ENCODE measurements at regions not wholly inside any gene's neighbourhood (a gene's known extent, or its start where the extent isn't known, plus 50 kb on each side); places are given as distances from the start of the nearest gene placed in this dataset.
"Not testable (repeated sequence)": the region's sequence is repeated elsewhere in the genome, so short reads cannot be mapped to it uniquely, and the experiment has no call there.

DNA sequence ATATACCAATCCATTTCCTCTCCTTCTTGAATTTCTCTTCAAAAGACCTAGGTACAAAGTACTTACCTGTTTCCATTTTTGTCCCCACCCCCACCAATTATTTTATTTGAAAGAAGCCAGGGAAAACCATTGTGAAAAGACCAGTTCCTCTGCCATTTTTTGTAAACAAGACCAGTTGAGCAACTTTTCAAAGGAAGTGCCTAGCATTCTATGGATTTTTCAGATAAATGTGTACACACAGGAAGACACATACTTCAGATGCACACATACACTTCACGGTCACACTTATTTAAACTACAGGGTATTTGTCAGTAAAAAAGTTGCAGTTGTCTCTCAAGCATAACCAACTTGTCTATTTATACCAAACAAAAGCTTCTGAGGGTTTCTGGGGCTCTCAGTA is 587.2 kb upstream of the KLHL4 start:
- no peak for DNase-seq
- H3K4me3 ChIP-seq, result no peak overlapping the region
- no peak for ATAC-seq
- H3K27ac ChIP-seq, result no peak overlapping the region
- no peaks in the 10 kb centered on the region for H3K4me1 ChIP-seq
- WGBS, 2 donors, result 14 to 32% methylated on average over 1 of the region's 1 CpG
- intact Hi-C loops (cut with DNase I), result no loop called here
- no peak for FAIRE-seq
- peaks cover 0 to 14% (median 0%) of the 10 kb centered on the region in 4 donors for H3K27me3 ChIP-seq
- no peaks in the 10 kb centered on the region for H3K9me3 ChIP-seq
- TF ChIP-seq, protein P1, sequence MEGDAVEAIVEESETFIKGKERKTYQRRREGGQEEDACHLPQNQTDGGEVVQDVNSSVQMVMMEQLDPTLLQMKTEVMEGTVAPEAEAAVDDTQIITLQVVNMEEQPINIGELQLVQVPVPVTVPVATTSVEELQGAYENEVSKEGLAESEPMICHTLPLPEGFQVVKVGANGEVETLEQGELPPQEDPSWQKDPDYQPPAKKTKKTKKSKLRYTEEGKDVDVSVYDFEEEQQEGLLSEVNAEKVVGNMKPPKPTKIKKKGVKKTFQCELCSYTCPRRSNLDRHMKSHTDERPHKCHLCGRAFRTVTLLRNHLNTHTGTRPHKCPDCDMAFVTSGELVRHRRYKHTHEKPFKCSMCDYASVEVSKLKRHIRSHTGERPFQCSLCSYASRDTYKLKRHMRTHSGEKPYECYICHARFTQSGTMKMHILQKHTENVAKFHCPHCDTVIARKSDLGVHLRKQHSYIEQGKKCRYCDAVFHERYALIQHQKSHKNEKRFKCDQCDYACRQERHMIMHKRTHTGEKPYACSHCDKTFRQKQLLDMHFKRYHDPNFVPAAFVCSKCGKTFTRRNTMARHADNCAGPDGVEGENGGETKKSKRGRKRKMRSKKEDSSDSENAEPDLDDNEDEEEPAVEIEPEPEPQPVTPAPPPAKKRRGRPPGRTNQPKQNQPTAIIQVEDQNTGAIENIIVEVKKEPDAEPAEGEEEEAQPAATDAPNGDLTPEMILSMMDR (IDR thresholded peaks at IDR 0.05), result no peak
- H3K36me3 ChIP-seq, result no peaks in the 10 kb centered on the region

DNA sequence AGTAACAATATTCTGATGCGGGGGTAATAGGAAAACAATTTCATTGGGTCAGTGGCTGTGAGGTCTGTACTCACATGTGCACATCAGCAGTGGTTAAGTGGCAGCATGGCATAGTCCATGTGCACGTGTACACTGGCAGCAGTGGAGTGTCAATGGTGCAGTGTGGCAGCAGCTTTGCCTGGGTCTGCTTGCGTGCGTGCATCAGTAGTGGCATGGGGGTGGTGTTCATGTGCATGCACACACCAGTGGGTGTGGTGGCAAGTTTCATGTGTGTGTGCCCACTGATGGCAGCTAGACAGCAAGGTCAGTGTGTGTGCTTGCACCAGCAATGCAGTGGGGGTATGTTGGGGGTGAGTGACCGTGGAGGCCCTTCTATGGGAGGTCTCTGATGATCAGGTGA is 581.6 kb upstream of the KLHL4 start:
- Histone ChIP-seq H3K4me3 (no peak overlapping the region), H3K36me3 (no peaks in the 10 kb centered on the region), H3K9me3 (no peaks in the 10 kb centered on the region), H3K4me1 (no peaks in the 10 kb centered on the region), H3K27ac (no peak overlapping the region), H3K27me3 (peaks cover 0 to 13% (median 0%) of the 10 kb centered on the region in 4 donors)
- WGBS, 2 donors, result 64 to 79% methylated on average over 5 of the region's 5 CpGs
- FAIRE-seq (no peak), DNase-seq (no peak), ATAC-seq (no peak)
- TF ChIP-seq, protein P1 (IDR thresholded peaks at IDR 0.05), result no peak
- intact Hi-C loops (cut with DNase I), result no loop called here

DNA sequence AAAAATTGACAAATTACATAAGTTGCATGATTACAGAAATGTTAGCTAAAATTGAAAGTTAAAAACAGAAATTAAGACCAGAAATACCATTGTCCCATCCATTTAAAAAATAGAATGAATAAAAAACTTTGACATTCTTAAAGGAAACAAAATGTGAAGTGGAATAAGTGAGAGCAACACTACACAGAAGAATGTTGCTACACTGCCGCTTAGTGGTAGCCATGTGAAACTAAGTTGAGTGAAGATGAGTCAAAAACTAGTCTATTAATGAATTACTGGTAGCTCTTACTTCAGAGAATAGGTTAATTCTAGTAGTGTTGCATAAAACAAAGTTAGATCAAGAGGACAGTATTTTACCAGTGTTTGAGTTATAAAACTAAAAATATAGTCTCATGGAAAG is 571.0 kb upstream of the KLHL4 start:
- Histone ChIP-seq H3K4me3 (no peak overlapping the region), H3K4me1 (no peaks in the 10 kb centered on the region), H3K27me3 (peaks cover 0 to 4% (median 0%) of the 10 kb centered on the region in 4 donors), H3K27ac (no peak overlapping the region), H3K9me3 (no peaks in the 10 kb centered on the region), H3K36me3 (no peaks in the 10 kb centered on the region)
- DNase-seq, result peak in 1 of 6 donors; percentile 21
- intact Hi-C loops (cut with DNase I), result no loop called here
- ATAC-seq, result peak; percentile 64 to 76 (median 76)
- FAIRE-seq, result peak; percentile 96
- 2 to 4% methylated on average over 1 of the region's 1 CpG for WGBS, 2 donors
- TF ChIP-seq, protein P1 (IDR thresholded peaks at IDR 0.05), result peak in 3 of 4 donors; percentile 35 to 46 (median 38)

DNA sequence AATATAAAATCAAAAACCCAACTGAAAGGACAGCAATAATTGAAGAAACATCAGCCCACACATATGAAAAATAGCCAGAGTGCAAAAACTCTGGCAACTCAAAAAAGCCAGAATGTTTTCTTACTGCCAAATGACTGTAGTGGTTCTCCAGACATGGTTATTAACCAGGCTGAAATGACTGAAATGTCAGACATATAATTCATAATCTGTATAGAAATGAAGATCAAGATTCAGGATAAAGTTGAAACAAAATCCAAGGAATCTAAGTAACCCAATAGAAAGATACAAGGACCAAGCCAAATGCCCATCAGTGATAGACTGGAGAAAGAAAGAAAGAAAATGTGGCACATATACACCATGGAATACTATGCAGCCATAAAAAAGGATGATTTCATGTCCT is 553.3 kb upstream of the KLHL4 start:
- Histone ChIP-seq H3K27ac (no peak overlapping the region), H3K4me3 (no peak overlapping the region), H3K4me1 (no peaks in the 10 kb centered on the region), H3K9me3 (no peaks in the 10 kb centered on the region), H3K36me3 (no peaks in the 10 kb centered on the region), H3K27me3 (peaks cover 0 to 14% (median 0%) of the 10 kb centered on the region in 4 donors)
- TF ChIP-seq, protein P1 (IDR thresholded peaks at IDR 0.05), result no peak
- FAIRE-seq (no peak), ATAC-seq (no peak), DNase-seq (no peak)
- intact Hi-C loops (cut with DNase I), result no loop called here

DNA sequence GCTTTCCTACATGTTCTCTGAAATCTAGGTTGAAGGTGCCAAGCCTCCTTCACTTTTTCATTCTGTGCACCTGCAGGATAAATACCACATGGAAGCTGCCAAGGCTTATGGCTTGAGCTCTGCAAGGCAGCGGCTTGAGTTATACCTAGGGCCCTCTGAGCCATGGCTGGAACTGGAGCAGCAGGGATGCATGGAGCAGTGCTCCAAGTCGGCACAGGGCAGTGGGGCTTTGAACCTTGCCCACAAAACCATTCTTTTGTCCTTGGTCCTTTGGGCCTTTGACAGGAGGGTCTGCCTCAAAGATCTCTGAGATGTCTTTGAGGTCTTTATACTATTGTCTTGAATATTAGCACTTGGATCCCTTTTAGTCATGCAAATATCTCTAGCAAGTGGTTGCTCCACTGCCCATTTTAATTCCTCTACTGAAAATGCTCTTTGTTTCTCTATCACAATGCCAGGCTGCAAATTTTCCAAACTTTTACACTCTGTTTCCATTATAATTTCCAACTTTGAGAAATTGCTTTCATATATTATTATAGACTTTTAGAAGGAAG is 536.2 kb upstream of the KLHL4 start:
- no peaks in the 10 kb centered on the region for H3K9me3 ChIP-seq
- no peaks in the 10 kb centered on the region for H3K36me3 ChIP-seq
- intact Hi-C loops (cut with DNase I), result no loop called here
- no peak for DNase-seq
- WGBS, 2 donors, result 56 to 64% methylated on average over 2 of the region's 2 CpGs
- no peak overlapping the region for H3K27ac ChIP-seq
- H3K27me3 ChIP-seq, result no peaks in the 10 kb centered on the region
- H3K4me1 ChIP-seq, result no peaks in the 10 kb centered on the region
- FAIRE-seq, result no peak
- no peak overlapping the region for H3K4me3 ChIP-seq
- no peak for ATAC-seq
- TF ChIP-seq, protein P1 (IDR thresholded peaks at IDR 0.05), result no peak

DNA sequence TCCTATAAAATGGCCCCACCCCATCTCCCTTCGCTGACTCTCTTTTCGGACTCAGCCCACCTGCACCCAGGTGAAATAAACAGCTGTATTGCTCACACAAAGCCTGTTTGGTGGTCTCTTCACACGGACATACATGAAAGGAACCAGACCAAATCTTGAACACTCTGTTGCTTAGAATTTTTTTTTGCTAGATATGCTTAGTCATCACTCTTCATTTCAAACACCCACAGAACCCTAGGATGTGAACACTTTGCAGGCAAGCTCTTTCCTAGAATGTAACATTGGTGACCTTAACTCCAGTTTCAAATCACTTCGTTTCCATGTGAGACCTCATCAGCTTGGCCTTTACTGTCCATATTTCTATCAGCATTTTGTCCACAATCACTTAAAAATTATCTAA is 530.3 kb upstream of the KLHL4 start:
- H3K4me1 ChIP-seq; ATAC-seq; H3K4me3 ChIP-seq; H3K9me3 ChIP-seq; DNase-seq; H3K36me3 ChIP-seq; H3K27ac ChIP-seq; FAIRE-seq; intact Hi-C loops (cut with DNase I): not testable (repeated sequence)
- peaks cover 0 to 12% (median 0%) of the 10 kb centered on the region in 4 donors for H3K27me3 ChIP-seq
- 56 to 58% methylated on average over 4 of the region's 4 CpGs for WGBS, 2 donors
